GM21515 (cell line): ENCODE measurements at regions not wholly inside any gene's neighbourhood (a gene's known extent, or its start where the extent isn't known, plus 50 kb on each side); places are given as distances from the start of the nearest gene placed in this dataset.
"Not testable (repeated sequence)": the region's sequence is repeated elsewhere in the genome, so short reads cannot be mapped to it uniquely, and the experiment has no call there.

Experiments
- ATAC-seq: cut with Tn5 transposase; IDR thresholded peaks from one replicate; pipeline ENCODE4 v1.9.1; 2021; ENCODE audit not compliant: unreplicated experiment

DNA sequence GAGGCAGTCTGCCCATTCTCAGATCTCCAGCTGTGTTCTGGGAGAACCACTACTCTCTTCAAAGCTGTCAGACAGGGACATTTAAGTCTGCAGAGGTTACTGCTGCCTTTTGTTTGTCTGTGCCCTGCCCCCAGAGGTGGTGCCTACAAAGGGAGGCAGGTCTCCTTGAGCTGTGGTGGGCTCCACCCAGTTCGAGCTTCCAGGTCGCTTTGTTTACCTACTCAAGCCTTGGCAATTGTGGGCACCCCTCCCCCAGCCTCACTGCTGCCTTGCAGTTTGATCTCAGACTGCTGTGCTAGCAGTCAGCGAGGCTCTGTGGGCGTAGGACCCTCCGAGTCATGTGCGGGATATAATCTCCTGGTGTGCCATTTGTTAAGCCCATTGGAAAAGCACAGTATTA lies 640.9 kb upstream of the SYNCRIP start:
- ATAC-seq: not testable (repeated sequence)

- ATAC-seq: no peak
Measured at GRCh38 chr6:86276056-86276455, 633.4 kb upstream of the SYNCRIP start.

DNA sequence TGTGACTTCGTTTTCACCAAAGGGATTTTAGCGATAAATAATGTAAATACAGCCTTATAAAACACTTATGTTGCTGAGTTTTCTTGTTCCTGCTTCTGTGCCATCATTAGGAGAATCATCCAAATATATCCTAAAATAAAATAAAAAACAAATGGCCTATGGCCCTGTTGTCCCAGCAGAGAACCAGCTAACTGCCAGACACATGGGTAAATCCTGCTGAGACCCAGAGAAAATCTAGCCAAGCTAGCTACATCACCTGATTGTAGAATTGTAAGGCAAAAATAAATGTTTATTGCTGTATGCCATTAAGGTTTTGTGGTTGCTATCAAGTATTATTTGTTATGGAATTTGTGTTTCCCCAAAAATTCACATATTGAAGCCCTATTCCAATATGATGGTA lies 631.2 kb upstream of the SYNCRIP start:
- ATAC-seq: no peak

- no peak for ATAC-seq
Measured at GRCh38 chr6:86256615-86257187, 614.0 kb upstream of the SYNCRIP start.

DNA sequence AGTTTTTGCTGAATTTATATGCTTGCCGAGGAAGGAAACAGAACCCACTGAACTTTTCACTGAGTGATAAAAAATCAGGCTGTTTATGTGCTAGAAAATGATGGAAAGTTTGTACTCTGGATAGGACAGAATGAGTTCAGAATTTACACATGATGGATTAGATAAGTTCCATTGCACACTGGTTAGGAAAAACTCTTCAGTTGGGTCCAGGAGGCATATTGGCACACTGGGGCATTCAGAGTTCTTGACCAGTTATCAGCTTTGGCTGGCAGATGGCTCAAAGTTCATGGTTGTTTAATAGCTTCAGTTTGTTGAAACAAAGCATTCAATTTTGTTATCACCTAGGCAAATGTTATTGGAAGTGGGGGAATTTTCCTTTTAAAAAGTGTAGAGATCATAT lies 613.3 kb upstream of the SYNCRIP start:
- ATAC-seq: no peak

- no peak for ATAC-seq
Measured at GRCh38 chr6:86251106-86251505, 608.4 kb upstream of the SYNCRIP start.

DNA sequence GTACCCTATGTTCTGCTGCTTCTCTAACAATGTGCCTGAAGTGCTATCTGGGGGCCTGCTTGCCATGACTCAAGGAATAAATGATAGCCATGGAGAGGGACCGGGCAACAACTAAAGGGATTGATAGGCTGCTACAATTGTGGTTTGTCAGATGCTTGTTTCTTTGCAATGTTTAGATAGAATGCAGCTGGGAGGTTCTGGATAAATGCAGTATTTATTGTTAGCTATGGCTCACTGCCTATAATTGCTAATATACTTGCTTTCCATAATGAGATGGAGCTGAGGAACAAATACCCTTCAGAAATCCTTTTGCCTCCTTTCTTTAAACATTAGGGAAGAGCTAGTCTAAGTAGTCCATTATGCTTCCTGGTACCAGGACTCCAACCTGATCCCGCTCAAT lies 575.2 kb upstream of the SYNCRIP start:
- ATAC-seq: no peak

GRCh38 chr6:86215323-86215722 lies 572.6 kb upstream of the SYNCRIP start:
- ATAC-seq: no peak

DNA sequence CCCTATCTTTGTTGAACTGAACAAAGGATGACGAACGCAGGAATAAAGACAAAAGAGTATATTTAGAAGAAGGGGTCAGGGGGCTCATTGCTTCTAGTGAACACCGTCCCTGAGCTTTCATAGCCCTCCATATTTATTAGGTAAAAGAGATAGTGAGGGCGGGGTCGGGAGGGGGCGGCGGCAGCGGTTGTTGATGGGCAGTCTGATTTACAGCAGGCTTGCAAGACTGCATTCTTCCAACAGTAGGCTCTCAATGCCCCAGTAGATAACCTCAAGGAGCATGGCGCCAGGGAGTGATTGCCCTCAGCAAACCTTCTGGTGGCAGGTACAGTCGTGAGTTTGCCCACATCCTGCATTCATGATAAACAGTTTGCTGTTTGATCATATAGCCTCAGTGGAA lies 563.3 kb upstream of the SYNCRIP start:
- no peak for ATAC-seq

DNA sequence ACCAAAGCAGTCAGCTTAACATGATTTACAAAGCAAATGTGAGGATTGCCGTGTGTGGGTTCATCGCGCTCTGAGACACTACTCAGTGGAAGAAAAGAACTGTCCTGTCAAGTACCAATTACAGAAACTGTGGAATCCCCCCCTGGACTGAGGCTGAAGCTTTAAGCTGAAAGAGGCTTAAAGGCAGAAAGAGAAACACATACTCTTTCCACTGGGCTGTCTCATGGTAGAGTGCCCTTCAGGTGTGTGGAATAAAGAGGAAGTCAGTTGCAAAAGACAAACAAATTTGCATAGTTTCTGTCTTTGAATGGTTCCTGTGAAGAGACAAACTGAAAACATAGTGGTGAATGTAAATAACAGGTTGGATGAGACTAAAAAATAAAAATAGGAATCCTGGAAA lies 560.4 kb upstream of the SYNCRIP start:
- peak; percentile 78 for ATAC-seq

DNA sequence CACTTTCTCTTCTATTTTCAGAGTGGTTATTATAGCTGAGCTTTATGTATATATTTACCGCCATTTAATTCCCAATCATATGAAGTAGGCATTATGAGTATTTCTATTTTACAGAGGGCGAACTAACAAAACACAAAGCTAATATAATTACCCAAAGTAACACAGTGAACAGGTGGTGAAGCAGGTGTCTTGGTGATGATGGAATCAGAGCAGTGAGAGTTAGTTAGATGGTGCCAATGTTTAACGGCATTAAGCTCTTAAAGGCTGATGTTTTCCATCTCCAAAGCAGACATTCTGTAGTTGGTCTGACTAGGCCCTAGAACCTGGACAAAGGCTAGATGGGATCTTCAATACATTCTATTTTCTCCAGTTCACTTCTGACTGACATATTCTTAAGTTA lies 551.1 kb upstream of the SYNCRIP start:
- no peak for ATAC-seq

DNA sequence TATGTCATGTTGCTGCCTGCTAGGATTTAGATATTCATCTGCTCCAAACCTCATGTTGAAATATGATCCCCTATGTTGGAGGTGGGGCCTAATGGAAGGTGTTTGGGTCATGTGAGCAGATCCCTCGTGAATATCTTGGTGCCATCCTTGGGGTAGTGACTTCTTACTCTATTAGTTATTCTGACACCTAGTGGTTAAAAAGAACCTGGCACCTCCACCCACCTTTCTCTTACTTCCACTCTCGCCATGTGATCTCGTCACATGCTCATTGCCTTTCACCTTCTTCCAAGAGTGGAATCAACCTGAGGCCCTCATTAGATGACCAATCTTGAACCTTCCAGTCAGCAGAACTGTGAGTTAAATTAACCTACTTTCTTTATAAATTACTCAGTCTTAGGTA lies 549.4 kb upstream of the SYNCRIP start:
- peak; percentile 90 for ATAC-seq

DNA sequence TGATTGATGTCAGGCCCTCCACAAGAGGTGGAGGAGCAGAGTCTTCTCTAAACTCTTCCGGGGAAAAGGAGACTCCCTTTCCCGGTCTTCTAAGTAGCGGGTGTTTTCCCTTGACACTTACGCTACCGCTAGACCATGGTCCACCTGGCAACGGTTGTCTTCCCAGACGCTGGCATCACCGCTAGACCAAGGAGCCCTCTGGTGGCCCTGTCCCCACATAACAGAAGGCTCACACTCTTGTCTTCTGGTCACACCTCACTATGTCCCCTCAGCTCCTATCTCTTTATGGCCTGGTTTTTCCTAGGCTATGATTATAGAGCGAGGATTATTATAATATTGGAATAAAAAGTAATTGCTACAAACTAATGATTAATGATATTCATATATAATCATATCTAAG lies 532.5 kb upstream of the SYNCRIP start:
- ATAC-seq: not testable (repeated sequence)

GRCh38 chr6:86154852-86155251 lies 512.2 kb upstream of the SYNCRIP start:
- ATAC-seq: no peak

DNA sequence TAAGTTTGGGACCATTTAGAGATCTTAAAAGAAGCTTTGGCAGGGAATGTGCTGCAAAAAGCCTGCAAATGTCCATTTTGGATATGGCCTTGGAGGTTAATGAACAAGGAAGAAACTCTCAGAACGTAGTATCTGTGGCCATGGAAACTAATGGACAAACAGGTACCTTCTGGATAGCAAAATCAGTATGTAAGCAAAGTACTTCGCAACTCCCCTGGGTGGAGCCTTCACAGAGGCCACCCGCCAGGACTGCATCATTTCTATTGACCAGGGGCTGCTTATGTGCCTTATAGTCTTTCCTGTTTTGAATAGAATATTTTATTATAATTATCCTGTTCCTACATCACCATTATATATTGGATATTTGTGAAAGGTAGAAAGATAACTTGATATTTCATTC lies 510.8 kb upstream of the SYNCRIP start:
- no peak for ATAC-seq

GRCh38 chr6:86152546-86152945 lies 509.9 kb upstream of the SYNCRIP start:
- ATAC-seq: no peak

- no peak for ATAC-seq
Measured at GRCh38 chr6:86148586-86148985, 505.9 kb upstream of the SYNCRIP start.

DNA sequence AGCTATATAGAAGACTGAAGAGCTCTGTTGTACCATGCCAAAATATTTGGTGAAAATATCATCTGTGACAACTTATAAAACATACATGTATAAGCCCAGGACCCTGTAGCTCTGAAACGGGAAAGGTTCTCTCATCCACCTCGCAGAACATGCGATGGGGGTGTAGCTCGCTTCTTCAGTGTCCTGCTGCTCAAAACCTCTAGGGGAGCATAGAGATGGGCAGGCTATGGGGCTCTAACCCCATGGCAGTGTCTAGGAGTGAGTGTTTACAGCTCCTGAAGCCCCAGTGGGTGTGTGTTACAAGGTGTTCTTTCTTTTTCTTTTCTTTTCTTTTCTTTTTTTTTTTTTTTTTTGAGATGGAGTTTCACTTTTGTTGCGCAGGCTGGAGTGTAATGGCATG lies 505.2 kb upstream of the SYNCRIP start:
- ATAC-seq: no peak

DNA sequence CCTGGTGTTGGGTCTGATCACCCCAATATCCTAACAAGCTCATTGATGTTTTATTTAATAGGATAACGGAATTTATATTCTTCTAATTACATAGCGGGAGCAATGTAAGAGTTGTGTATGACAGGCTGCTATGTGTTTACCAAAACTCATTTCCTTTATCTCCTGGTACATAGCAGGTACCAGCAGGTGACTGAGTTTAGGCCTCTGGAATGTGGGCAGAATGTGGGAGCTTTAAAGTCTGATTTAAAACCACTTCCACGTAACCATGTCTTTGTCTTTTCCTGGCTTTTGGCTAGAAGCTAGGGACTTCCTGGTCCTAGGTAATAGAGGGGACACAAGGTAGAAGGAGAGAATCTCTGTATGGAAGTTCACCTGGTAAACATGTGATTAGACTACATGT lies 504.6 kb upstream of the SYNCRIP start:
- ATAC-seq: no peak

DNA sequence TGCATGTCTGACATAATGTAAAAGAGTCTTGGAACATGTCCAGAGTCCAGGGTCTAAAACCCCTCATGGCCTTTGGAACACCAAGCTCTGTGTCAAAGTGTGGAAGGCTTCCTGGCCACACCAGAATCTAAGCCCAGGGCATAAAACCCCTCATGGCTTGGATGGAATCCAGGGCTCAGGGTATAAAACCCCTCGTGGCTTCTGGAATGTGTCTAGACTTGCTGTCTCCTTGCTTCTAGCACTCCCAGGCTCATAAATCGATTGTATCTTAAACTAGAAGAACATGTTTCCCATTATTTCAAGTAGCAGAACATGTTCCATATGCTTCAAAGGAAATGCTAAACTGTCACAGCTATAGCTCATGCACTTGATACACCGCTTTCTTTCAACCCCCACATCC lies 504.1 kb upstream of the SYNCRIP start:
- not testable (repeated sequence) for ATAC-seq

- no peak for ATAC-seq
Measured at GRCh38 chr6:86142326-86142725, 499.6 kb upstream of the SYNCRIP start.

GRCh38 chr6:86128130-86128814 lies 485.6 kb upstream of the SYNCRIP start:
- no peak for ATAC-seq

DNA sequence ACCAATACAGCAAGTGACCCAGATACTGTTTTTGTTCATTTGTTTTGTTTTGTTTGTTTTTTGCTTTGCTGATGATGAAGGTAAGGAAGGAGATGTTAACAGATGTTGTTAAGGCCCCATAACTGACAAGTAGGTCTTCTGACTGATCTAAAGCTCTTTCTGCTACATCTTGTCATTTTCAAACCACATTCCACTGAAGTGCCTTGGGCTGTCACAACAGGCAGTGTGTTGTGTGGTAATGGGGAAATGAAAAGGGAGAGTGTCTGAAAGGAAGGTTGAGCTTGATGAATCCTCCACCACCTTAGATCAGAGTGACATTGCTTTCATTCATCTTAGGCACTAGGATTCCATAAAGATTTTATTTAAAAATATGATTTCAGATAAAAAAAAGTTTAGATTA lies 479.4 kb upstream of the SYNCRIP start:
- no peak for ATAC-seq
